Adipocyte (in vitro differentiated cells): ENCODE measurements at regions not wholly inside any gene's neighbourhood (a gene's known extent, or its start where the extent isn't known, plus 50 kb on each side); places are given as distances from the start of the nearest gene placed in this dataset.

ENCODE experiments used
- DNase-seq: peaks from one replicate; pipeline ENCODE4 v3.0.0-alpha.2; 2015; ENCODE audit warnings: low read depth
- H3K27me3 ChIP-seq: replicated peaks from 2 replicates; pipeline ENCODE4 v1.7.0; 2013; ENCODE audit warnings: mild to moderate bottlenecking, low read length, moderate library complexity; ENCODE audit not compliant: control insufficient read depth, insufficient read depth
- H3K36me3 ChIP-seq: 2 replicates; pipeline ENCODE4 v1.7.0; 2013; ENCODE audit warnings: low read length, mild to moderate bottlenecking, moderate library complexity; ENCODE audit not compliant: control insufficient read depth, insufficient read depth, severe bottlenecking
- H3K4me1 ChIP-seq: 2 replicates; pipeline ENCODE4 v1.7.0; 2013; ENCODE audit warnings: mild to moderate bottlenecking, low read length, moderate library complexity; ENCODE audit not compliant: control insufficient read depth, insufficient read depth
- H3K4me3 ChIP-seq: 2 replicates; pipeline ENCODE4 v1.7.0; 2013; ENCODE audit warnings: mild to moderate bottlenecking, low read length, moderate library complexity
- H3K9ac ChIP-seq: 2 replicates; pipeline ENCODE4 v1.7.0; 2013; ENCODE audit warnings: mild to moderate bottlenecking, low read length, moderate library complexity
- H3K9me3 ChIP-seq: 2 replicates; pipeline ENCODE4 v1.7.0; 2013; ENCODE audit warnings: mild to moderate bottlenecking, low read length, moderate library complexity; ENCODE audit not compliant: control insufficient read depth

DNA sequence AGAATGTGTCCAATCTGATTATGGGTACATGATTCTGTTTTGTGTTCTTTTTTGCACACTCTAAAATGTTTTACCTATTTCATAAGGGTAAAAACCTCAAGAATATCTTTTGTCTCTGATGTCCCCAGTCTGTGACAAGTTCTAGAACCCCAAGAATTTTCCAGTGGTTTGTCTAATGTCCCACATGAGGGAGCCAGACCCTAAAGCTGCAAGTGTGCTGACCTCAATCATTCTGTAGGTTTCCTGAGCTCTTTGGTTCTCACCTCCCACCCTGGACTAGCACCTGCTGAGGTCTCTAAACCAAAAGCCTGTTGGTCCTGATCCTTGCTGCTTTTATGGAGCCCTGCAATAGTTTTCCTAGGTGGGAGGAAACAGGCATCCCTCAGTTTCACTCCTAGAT lies 149.8 kb upstream of the MPPED2 start:
- no peaks in the 10 kb centered on the region for H3K9me3 ChIP-seq
- no peaks in the 10 kb centered on the region for H3K4me1 ChIP-seq
- H3K36me3 ChIP-seq = no peaks in the 10 kb centered on the region
- no peak overlapping the region for H3K4me3 ChIP-seq
- DNase-seq = no peak
- no peaks in the 10 kb centered on the region for H3K27me3 ChIP-seq
- H3K9ac ChIP-seq = no peak overlapping the region

- Histone ChIP-seq H3K36me3 (no peaks in the 10 kb centered on the region), H3K4me3 (no peak overlapping the region), H3K9me3 (no peaks in the 10 kb centered on the region), H3K27me3 (no peaks in the 10 kb centered on the region), H3K9ac (no peak overlapping the region), H3K4me1 (no peaks in the 10 kb centered on the region)
- DNase-seq = no peak
Observed at GRCh38 chr11:30733748-30734147, 147.6 kb upstream of the MPPED2 start.

DNA sequence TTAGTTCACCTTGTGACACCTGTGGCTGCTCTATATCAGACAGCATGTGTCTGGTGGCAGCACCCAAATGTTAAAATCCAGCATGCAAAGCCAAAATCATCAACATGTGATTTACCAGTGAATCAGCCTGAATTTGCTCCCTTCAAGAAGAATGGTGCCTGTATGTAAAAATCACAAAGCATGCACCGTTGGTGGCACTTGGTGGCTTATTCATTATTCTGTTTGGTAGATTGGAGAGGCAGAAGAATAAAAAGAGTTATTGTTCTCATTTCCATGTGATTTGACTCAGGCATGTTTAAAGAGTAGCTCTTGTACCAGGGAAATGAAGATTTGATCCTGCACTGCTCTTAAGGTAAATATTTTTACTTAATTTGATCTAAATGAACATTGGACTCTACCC lies 143.9 kb upstream of the MPPED2 start:
- Histone ChIP-seq H3K36me3 (no peaks in the 10 kb centered on the region), H3K4me3 (no peak overlapping the region)

DNA sequence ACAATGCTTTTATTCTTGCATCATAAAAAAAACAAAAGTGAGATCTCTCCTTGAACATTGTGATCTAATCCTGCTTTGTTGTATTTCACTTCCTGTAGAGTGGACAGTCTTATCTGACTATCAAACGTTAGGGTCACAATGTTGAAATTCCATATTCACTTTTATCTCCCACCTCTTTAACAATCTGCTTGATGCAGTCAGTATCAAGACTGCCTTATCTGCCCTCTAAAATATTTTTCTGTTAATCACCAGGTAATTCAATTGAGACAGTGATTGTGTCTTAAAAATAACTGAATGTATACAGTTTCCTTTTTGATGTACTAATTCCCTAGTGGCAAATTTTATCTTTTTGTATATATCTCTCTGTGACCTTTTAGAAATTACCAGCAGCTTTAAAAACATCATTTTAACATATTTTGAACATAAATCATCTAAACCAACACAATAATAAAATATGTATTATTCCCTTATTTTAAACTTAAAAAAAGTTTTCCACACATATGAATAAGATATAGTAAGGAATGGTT lies 143.1 kb upstream of the MPPED2 start:
- Histone ChIP-seq H3K9ac (no peak overlapping the region), H3K9me3 (no peaks in the 10 kb centered on the region), H3K36me3 (no peaks in the 10 kb centered on the region), H3K27me3 (no peaks in the 10 kb centered on the region), H3K4me3 (no peak overlapping the region), H3K4me1 (no peaks in the 10 kb centered on the region)
- DNase-seq = no peak

More for the DNA sequence above, 143.9 kb upstream of the MPPED2 start:
- Histone ChIP-seq H3K27me3 (no peaks in the 10 kb centered on the region), H3K9ac (no peak overlapping the region), H3K4me1 (no peaks in the 10 kb centered on the region), H3K9me3 (no peaks in the 10 kb centered on the region)
- DNase-seq = no peak

DNA sequence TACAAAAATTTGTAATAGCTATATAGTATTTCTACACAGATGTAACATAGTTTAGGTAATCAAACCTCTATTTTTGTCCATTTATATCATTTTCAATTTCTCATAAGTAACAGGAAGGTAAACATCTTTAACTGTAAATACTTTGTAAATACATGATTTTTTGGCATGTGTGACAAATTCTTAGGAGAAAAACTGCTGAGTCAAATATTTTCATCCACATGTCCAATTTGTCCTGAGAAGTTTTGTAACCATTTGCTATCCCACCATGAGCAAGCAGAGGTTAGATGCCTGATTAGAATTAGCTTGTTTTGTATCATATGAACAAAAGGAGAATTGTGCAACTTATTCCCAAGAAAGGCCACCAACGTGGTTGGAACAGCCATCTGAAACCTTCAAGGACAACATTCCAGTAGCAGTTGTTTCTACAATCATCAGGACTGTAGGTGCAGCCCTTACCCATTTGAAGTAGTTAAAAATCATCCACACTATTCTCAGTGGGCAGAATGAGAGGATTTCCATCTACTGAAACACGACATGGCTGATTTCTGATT lies 139.6 kb upstream of the MPPED2 start:
- H3K9ac ChIP-seq = no peak overlapping the region
- no peaks in the 10 kb centered on the region for H3K27me3 ChIP-seq
- no peaks in the 10 kb centered on the region for H3K36me3 ChIP-seq
- no peaks in the 10 kb centered on the region for H3K9me3 ChIP-seq
- H3K4me3 ChIP-seq = no peak overlapping the region
- DNase-seq = no peak
- no peaks in the 10 kb centered on the region for H3K4me1 ChIP-seq

DNA sequence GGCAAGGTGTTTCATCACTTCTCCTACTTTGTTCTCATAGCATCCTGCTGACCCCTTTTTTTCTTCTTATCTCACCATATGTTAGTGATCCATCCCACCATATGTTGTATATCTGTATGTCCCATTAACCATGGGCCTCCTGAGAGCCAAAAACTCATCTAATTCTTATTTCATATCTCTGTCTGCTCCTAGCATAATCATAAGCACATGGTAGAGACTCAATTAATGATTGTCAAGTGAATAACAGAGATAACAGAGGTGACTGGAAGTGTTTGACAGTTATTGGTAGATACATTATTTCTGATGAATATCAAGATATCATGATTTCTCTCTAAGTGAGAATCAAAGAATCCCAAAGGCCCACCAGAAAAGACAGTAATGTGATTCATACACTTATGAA lies 138.1 kb upstream of the MPPED2 start:
- H3K9ac ChIP-seq = no peak overlapping the region

DNA sequence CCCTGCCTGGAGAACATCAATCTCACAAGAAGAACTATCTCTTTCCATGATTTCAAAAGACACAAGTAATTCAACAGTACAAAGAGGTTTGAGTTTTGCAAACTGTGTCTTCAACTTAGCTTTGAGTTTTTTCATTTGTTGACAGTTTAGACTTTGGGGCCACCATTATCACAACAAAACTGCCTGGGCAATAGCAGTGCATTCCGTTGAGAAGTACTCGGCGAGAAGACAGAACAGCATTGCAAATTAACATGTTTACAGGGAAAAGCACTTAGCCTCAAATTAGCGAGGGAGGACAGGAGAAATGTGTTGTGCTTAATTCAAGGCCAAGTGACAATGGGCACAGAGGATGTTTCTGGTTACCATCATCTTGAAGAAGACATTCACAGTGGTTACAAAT lies 133.2 kb upstream of the MPPED2 start:
- DNase-seq = no peak
- H3K36me3 ChIP-seq = no peaks in the 10 kb centered on the region

More for the DNA sequence above, 138.1 kb upstream of the MPPED2 start:
- Histone ChIP-seq H3K36me3 (no peaks in the 10 kb centered on the region), H3K27me3 (no peaks in the 10 kb centered on the region), H3K4me3 (no peak overlapping the region), H3K4me1 (no peaks in the 10 kb centered on the region), H3K9me3 (no peaks in the 10 kb centered on the region)
- no peak for DNase-seq

GRCh38 chr11:30717641-30718040 lies 131.5 kb upstream of the MPPED2 start:
- H3K4me1 ChIP-seq = no peaks in the 10 kb centered on the region
- no peak overlapping the region for H3K9ac ChIP-seq
- no peak overlapping the region for H3K4me3 ChIP-seq
- DNase-seq = no peak
- peaks cover 3% of the 10 kb centered on the region for H3K27me3 ChIP-seq
- H3K36me3 ChIP-seq = no peaks in the 10 kb centered on the region
- no peaks in the 10 kb centered on the region for H3K9me3 ChIP-seq

More for the DNA sequence above, 133.2 kb upstream of the MPPED2 start:
- Histone ChIP-seq H3K4me1 (no peaks in the 10 kb centered on the region), H3K9me3 (no peaks in the 10 kb centered on the region), H3K9ac (no peak overlapping the region), H3K27me3 (no peaks in the 10 kb centered on the region), H3K4me3 (no peak overlapping the region)

DNA sequence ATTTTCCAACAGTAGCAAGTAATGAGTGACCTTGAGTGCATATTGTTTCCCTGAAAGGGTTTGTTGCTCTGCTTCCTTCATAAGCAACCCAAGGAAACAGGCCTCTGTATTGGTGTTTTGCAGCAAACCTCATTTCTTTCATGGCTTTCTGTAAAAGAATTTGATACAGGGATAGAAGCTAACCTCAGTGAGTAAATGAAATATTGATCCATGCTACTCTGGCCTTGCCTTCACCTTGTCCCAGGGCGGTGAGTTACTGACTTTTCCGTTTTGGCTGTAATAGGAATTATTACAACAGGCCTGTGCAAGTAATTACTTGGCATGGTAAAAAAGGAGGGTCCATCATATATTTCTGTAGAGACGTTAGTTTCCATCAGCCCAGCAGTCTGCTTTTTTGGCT lies 130.9 kb upstream of the MPPED2 start:
- H3K9me3 ChIP-seq = no peaks in the 10 kb centered on the region

GRCh38 chr11:30712749-30713148 lies 126.6 kb upstream of the MPPED2 start:
- Histone ChIP-seq H3K4me3 (no peak overlapping the region), H3K9ac (no peak overlapping the region), H3K36me3 (no peaks in the 10 kb centered on the region), H3K4me1 (peaks cover 11% of the 10 kb centered on the region), H3K27me3 (peaks cover 7% of the 10 kb centered on the region), H3K9me3 (no peaks in the 10 kb centered on the region)
- DNase-seq = no peak

More for the DNA sequence above, 130.9 kb upstream of the MPPED2 start:
- no peak for DNase-seq
- Histone ChIP-seq H3K36me3 (no peaks in the 10 kb centered on the region), H3K4me3 (no peak overlapping the region), H3K4me1 (no peaks in the 10 kb centered on the region), H3K9ac (no peak overlapping the region), H3K27me3 (peaks cover 3% of the 10 kb centered on the region)

- DNase-seq = no peak
- Histone ChIP-seq H3K9me3 (no peaks in the 10 kb centered on the region), H3K36me3 (no peaks in the 10 kb centered on the region), H3K4me1 (peaks cover 17% of the 10 kb centered on the region), H3K4me3 (no peak overlapping the region), H3K27me3 (peaks cover 7% of the 10 kb centered on the region), H3K9ac (no peak overlapping the region)
Observed at GRCh38 chr11:30710221-30710620, 124.1 kb upstream of the MPPED2 start.

- Histone ChIP-seq H3K4me1 (peaks cover 17% of the 10 kb centered on the region), H3K9me3 (no peaks in the 10 kb centered on the region), H3K27me3 (peaks cover 4% of the 10 kb centered on the region), H3K9ac (no peak overlapping the region), H3K4me3 (no peak overlapping the region), H3K36me3 (no peaks in the 10 kb centered on the region)
- no peak for DNase-seq
Observed at GRCh38 chr11:30707110-30707509, 121.0 kb upstream of the MPPED2 start.
